ENCODE measurements at regions not wholly inside any gene's neighbourhood (a gene's known extent, or its start where the extent isn't known, plus 50 kb on each side); places are given as distances from the start of the nearest gene placed in this dataset.

DNA sequence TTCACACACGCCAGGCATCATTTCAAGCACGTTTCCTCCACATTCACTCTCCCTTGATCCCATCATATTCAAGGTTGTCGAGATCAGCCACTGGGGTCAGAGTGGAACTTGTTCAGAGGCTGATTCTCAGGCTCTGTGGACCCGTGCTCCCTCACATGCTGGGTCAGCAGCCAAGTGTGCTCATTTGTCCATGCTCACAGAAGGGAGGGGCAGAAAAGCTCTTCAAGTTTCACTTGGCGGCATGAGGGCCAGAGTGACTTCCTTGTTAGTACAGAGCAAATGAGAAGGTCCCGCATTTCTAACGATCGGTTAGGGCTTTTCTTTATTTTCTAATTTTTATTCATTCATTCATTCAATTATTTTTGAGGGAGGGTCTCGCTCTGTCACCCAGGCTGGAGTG is 82.2 kb downstream of the EBLN1 start:
- FAIRE-seq (no peak), DNase-seq (ENCODE audit: low spot score) (no peak), ATAC-seq (no peak)
- 35% methylated on average over 9 of the region's 9 CpGs for WGBS (ENCODE audit: low lambda C conversion rate)
- POLR2A ChIA-PET = no interaction called here
- intact Hi-C loops (cut with micrococcal nuclease; ENCODE audit: unreplicated experiment) (no loop called here), in situ Hi-C loops (cut with HindIII; ENCODE audit: extremely low pct_ligation_motif_present, low pct_unique_long_range_greater_than_20kb) (no loop called here)
- Histone ChIP-seq H4K20me1 (ENCODE audit: insufficient read depth, low read length) (no peaks in the 10 kb centered on the region), H3K36me3 (replicated peaks in 1 of 2; ENCODE audit: control insufficient read depth in 1 of 2, insufficient read depth in 2 of 2, low read length in 2 of 2) (no peaks in the 10 kb centered on the region), H3K9me3 (ENCODE audit: low read length) (no peaks in the 10 kb centered on the region), H2AFZ (ENCODE audit: low read length) (no peak overlapping the region), H3K4me1 (ENCODE audit: insufficient read depth, low read length) (no peaks in the 10 kb centered on the region), H3K9ac (ENCODE audit: insufficient read depth, low read depth, low read length) (no peak overlapping the region), H3K4me2 (ENCODE audit: low read depth, low read length) (no peak overlapping the region), H3K79me2 (ENCODE audit: insufficient read depth, low read length) (no peaks in the 10 kb centered on the region), H3K4me3 (replicated peaks in 1 of 3; ENCODE audit: insufficient read depth in 1 of 3, low read depth in 2 of 3, low read length in 3 of 3) (no peak overlapping the region), H3K27me3 (ENCODE audit: control insufficient read depth in 1 of 2, insufficient read depth in 2 of 2, low read length in 2 of 2) (peaks cover 0 to 6% of the 10 kb centered on the region in 2 experiments; a peak in 1 of 5 replicates), H3K27ac (ENCODE audit: extremely low read length, insufficient read depth, low read length) (no peak overlapping the region)
- BruUV-seq (replicated peaks) = no TSS peak
- CTCF ChIA-PET (ENCODE audit: low intra/inter-chr PET ratio, low total read pairs) = no interaction called here
- no peak for TF ChIP-seq FOSL1 (CRISPR knock-in tag; IDR thresholded peaks at IDR 0.05; ENCODE audit: borderline replicate concordance)
- TF ChIP-seq ZC3H13 (CRISPR knock-in tag; IDR thresholded peaks at IDR 0.05) = no peak
- no peak for TF ChIP-seq NFKBIZ (CRISPR knock-in tag; IDR thresholded peaks at IDR 0.05)
- TF ChIP-seq FOSL2 (CRISPR knock-in tag; IDR thresholded peaks at IDR 0.05) = no peak
- TF ChIP-seq ZBTB1 (CRISPR knock-in tag; IDR thresholded peaks at IDR 0.05; ENCODE audit: borderline replicate concordance) = no peak
- TF ChIP-seq U2AF1 (optimal IDR thresholded peaks at IDR 0.05; ENCODE audit: low read depth, low read length) = no peak
- no peak for TF ChIP-seq MIER2 (CRISPR knock-in tag; IDR thresholded peaks at IDR 0.05)
- TF ChIP-seq, protein P1, sequence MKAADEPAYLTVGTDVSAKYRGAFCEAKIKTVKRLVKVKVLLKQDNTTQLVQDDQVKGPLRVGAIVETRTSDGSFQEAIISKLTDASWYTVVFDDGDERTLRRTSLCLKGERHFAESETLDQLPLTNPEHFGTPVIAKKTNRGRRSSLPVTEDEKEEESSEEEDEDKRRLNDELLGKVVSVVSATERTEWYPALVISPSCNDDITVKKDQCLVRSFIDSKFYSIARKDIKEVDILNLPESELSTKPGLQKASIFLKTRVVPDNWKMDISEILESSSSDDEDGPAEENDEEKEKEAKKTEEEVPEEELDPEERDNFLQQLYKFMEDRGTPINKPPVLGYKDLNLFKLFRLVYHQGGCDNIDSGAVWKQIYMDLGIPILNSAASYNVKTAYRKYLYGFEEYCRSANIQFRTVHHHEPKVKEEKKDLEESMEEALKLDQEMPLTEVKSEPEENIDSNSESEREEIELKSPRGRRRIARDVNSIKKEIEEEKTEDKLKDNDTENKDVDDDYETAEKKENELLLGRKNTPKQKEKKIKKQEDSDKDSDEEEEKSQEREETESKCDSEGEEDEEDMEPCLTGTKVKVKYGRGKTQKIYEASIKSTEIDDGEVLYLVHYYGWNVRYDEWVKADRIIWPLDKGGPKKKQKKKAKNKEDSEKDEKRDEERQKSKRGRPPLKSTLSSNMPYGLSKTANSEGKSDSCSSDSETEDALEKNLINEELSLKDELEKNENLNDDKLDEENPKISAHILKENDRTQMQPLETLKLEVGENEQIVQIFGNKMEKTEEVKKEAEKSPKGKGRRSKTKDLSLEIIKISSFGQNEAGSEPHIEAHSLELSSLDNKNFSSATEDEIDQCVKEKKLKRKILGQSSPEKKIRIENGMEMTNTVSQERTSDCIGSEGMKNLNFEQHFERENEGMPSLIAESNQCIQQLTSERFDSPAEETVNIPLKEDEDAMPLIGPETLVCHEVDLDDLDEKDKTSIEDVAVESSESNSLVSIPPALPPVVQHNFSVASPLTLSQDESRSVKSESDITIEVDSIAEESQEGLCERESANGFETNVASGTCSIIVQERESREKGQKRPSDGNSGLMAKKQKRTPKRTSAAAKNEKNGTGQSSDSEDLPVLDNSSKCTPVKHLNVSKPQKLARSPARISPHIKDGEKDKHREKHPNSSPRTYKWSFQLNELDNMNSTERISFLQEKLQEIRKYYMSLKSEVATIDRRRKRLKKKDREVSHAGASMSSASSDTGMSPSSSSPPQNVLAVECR (CRISPR knock-in tag; IDR thresholded peaks at IDR 0.05; ENCODE audit: borderline replicate concordance) = no peak
- no peak for TF ChIP-seq NR1H2 (CRISPR knock-in tag; IDR thresholded peaks at IDR 0.05; ENCODE audit: borderline replicate concordance, low read depth)
- no peak for TF ChIP-seq ZNF225 (CRISPR knock-in tag; IDR thresholded peaks at IDR 0.05)
- TF ChIP-seq JUNB (CRISPR knock-in tag; IDR thresholded peaks at IDR 0.05; ENCODE audit: borderline replicate concordance) = no peak
- TF ChIP-seq ZNF792 (CRISPR knock-in tag; IDR thresholded peaks at IDR 0.05) = no peak
- no peak for TF ChIP-seq ARHGAP35 (CRISPR knock-in tag; IDR thresholded peaks at IDR 0.05; ENCODE audit: borderline replicate concordance)
- TF ChIP-seq, protein P2, sequence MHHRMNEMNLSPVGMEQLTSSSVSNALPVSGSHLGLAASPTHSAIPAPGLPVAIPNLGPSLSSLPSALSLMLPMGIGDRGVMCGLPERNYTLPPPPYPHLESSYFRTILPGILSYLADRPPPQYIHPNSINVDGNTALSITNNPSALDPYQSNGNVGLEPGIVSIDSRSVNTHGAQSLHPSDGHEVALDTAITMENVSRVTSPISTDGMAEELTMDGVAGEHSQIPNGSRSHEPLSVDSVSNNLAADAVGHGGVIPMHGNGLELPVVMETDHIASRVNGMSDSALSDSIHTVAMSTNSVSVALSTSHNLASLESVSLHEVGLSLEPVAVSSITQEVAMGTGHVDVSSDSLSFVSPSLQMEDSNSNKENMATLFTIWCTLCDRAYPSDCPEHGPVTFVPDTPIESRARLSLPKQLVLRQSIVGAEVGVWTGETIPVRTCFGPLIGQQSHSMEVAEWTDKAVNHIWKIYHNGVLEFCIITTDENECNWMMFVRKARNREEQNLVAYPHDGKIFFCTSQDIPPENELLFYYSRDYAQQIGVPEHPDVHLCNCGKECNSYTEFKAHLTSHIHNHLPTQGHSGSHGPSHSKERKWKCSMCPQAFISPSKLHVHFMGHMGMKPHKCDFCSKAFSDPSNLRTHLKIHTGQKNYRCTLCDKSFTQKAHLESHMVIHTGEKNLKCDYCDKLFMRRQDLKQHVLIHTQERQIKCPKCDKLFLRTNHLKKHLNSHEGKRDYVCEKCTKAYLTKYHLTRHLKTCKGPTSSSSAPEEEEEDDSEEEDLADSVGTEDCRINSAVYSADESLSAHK (CRISPR knock-in tag; IDR thresholded peaks at IDR 0.05; ENCODE audit: borderline replicate concordance) = no peak
- TF ChIP-seq ZNF331 (CRISPR knock-in tag; IDR thresholded peaks at IDR 0.05) = no peak
- no peak for TF ChIP-seq NAIF1 (CRISPR knock-in tag; IDR thresholded peaks at IDR 0.05; ENCODE audit: borderline replicate concordance)
- no peak for TF ChIP-seq ATF7-NPFF (CRISPR knock-in tag; IDR thresholded peaks at IDR 0.05; ENCODE audit: low read depth)

All from HepG2 (cell line).